HUDEP-2 (cell line): ENCODE measurements at regions not wholly inside any gene's neighbourhood (a gene's known extent, or its start where the extent isn't known, plus 50 kb on each side); places are given as distances from the start of the nearest gene placed in this dataset.

Experiments used
- DNase-seq, 76 experiments: peaks; one replicate each; lab custom pipeline; 2025; ENCODE audit not compliant: unreplicated experiment in 76 of 76; lab: John Stamatoyannopoulos, UW

DNA sequence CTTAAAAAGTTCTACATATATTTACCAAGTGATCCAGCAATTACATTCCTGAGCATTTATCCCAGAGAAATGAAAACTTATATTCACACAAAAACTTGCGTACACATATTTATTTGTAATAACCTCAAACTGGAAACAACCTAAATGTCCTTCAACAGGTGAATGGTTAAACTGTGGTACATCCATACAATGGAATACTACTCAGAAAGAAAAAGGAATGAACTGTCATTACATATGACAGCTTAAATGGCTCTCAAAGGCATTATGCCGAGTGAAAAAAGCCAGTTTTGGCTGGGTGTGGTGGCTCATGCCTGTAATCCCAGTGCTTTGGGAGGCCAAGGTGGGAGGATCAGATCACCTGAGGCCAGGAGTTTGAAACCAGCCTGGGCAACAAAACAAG lies 79.1 kb upstream of the DYNC1I2 start:
- no peak for DNase-seq

DNA sequence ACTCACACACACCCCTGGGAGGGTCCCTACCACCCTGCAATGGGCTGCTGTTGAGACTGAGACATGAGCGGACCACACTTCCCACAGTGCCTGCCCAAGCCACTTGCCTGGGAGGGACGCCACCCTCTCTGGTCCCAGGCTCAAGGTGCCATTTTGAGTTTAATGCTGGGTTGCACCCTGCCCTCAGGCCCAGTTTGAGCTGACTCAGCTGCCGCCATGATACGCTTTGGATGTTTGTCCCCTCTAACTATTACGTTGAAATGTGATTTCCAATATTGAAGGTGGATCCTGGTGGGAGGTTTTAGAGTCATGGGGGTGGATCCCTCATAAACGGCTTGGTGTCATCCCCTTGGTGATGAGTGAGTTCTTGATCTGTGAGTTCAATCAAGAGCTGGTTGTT lies 76.4 kb upstream of the DYNC1I2 start:
- DNase-seq: no peak

DNA sequence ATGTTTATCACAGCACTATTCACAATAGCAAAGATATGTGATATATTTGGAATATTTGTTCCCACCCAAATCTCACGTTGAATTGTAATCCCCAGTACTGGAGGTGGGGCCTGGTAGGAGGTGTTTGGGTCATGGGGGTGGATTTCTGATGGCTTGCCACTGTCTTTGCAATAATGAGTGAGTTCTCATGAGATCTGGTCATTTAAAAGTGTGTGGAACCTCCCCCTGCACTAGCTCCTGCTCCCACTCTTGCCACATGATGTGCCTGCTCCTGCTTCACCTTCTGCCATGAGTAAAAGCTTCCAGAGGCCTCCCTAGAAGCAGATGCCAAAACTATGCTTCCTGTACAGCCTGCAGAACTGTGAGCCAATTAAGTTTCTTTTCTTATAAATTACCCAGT lies 72.2 kb upstream of the DYNC1I2 start:
- DNase-seq: no peak

DNA sequence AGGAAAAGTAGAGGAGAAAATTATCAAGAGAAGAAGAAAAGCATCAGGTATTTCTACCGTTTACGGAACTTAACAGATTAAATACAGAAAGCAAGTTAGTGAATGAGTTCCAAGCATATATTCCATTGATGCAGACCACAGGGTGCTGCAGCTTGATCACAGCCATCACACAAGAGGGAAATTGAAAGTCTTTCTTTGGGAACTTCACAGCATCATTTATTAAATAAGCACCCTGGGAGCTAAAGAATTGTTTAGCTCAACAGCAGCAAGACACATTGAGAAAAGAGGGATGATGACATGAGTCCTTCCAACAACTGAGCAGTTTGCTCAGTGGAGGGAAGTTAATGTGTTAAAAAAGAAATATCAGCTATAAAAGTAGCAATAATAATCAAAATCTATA lies 69.3 kb upstream of the DYNC1I2 start:
- no peak for DNase-seq

DNA sequence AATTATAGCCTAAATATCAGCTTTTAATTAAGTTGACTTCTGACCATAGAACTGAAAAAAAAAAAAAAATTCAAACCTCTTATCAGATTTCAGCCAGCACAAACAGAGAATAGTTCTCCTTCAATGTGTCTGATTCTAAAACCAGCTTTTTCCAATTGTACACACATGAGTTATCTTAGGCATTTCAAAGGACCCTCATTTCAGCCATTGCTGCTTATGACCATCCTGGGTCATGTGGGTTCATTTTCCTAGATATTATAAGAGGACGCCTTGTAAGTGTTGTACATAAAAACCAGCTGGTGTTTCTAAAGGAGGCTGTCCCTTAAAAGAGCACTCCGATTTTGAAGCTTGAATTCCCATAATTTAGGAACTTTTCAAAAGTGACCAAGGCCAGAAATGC lies 62.3 kb upstream of the DYNC1I2 start:
- DNase-seq: no peak

DNA sequence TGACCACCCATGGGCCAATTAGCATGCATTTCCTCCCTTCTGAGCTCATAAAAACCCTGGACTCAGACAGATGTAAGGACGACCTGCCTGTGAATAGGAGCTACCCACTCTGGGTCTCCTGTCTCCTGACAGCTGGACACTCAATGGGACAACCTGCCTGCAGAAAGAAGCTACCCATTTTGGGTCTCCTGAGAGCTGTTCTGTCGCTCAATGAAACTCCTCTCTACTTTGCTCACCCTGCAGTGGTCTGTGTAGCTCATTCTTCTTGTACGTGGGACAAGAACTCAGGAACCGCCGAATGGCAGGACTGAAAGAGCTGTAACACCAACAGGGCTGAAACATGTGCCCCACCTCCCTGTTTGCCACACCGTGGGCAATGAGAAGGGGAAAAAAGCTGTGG lies 60.3 kb upstream of the DYNC1I2 start:
- no peak for DNase-seq

DNA sequence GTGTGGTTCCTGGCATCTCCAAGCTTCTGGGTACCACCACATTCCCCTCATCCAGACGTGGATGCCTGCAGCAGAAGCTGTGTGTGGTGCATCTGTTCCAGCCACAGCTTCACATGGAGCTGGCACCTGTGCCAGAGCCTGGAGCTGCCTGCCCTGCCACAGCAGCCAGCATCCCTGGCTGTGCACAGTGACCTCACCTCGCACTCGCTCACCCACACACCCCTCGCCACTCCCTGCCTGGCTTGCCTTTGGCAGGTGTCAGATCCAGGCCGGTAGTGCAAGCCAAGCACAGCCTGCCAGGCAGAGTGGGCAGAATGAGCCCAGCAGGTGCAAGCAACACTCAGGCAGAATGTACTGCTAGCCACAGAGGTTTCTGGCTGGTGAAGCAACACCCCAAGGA lies 59.9 kb upstream of the DYNC1I2 start:
- no peak for DNase-seq

DNA sequence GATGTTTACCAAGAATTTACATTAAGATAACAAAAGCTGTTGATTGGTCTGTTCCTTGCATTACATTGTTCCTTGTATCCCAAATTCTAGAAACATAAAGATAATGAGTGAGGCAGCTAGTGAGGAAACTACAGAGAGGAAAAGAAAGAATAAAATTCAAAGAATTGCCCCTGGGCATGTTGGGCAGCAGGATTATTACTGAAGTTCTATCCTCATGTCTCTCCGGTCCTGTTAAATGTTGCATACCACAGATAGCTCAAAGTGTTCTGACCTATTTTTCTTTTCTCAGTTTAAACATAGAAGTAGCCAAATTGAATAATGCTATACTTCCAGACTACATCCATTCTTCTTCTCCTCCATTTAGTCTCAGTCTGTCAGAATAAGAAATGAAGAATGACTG lies 58.2 kb upstream of the DYNC1I2 start:
- no peak for DNase-seq

DNA sequence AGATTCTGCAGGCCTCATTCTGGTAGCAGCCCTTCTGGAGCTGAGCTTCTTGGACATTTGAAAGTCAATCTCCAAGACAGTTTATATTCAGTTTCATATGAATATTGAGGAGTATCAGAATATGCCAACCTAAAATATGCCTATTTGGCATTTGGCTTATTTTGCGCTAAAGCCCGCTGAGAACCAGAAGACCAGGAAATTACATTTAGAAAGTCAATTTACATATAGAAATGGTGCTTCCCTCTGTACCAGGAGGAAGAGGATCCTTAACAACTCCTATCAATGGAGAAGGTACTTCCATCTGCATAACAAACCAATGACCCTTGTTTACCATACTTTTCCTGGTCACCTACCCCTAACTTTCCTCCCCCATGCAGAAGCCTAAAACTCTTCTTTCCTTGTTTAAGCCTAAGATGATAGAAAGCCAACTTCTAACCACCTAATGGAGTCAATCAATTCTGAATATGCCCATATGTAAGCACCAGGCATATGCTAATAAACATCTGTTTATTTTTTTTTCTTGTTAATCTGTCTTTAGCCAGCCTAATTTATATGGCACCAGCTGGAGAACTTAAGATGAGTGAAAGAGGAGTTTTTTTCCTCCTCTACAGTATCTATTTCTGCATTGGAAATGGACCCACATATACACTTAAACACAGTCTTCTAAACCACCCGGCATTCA lies 57.0 kb upstream of the DYNC1I2 start:
- no peak for DNase-seq

DNA sequence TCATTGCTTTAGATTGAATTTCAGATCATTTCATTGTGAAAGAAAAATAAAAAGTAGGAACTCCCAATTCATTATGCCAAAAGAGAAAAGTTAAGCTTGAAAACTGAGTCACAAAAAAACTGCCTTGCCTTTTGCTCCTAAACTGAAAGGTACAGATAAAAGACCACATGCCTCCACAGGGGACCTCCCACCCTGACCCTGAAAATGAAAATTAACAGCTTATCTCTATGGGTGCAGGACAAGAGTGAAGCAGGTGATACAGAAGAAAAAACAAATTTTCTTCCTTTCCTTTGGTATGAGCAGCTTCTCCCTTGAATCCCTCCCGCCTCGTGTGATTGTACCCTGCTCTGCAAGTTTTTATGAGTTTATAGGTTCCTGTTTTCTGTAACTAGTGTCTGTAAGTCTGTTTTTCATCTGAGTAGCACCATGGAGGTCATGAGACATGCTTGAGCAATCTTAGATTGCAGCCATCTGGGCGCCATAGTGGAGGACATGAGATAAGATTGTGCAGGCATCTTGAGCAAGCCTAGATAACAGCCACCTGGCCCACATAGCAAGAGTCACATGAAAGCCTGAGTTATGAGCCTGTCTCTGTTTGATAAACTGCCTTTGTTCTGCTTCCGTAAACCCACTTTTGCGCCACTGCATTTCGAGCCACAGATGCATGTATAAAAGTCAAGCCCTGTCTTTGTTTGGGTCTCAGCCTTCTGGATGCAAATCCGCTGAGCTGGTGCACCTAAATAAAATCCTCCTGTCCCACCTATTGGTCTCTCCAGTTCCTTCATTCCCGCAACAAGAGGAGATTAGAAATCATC lies 56.2 kb upstream of the DYNC1I2 start:
- peak in 33 of 76 experiments; percentile 1 to 93 (median 19) for DNase-seq
